H1 (cell line): ENCODE measurements at regions not wholly inside any gene's neighbourhood (a gene's known extent, or its start where the extent isn't known, plus 50 kb on each side); places are given as distances from the start of the nearest gene placed in this dataset.

Experiments
- CTCF ChIA-PET: fragments of 300-600 bp; sonication (Branson Sonifier 250); formaldehyde crosslinking; loops from one replicate; lab custom pipeline; 2021; ENCODE audit not compliant: partially characterized antibody; lab: Charles Lee
- POLR2A ChIA-PET: fragments of 300-600 bp; sonication (Branson Sonifier 250); formaldehyde crosslinking; loops from one replicate; lab custom pipeline; 2021; ENCODE audit warnings: inconsistent platforms; ENCODE audit not compliant: partially characterized antibody; lab: Charles Lee
- DNase-seq, 2 experiments: peaks; one replicate each; pipeline versions ENCODE4 v3.0.0 to v3.0.0-alpha.2; 2010 to 2022; ENCODE audit warnings: low spot score in 2 of 2, low read depth in 1 of 2, mixed read lengths in 1 of 2
- FAIRE-seq: peaks from 2 replicates; lab custom pipeline; 2011; peaks lifted over from hg19 to GRCh38; lab: Jason Lieb, UNC
- H2AFZ ChIP-seq: 2 replicates; pipeline ENCODE4 v1.8.1; 2012; ENCODE audit warnings: low read length, inconsistent platforms
- H2AK5ac ChIP-seq: 2 replicates; pipeline ENCODE4 v1.6.1; 2013; ENCODE audit warnings: low read depth, low read length
- H2BK120ac ChIP-seq: replicated peaks from 2 replicates; pipeline ENCODE3; 2013; ENCODE audit warnings: low read depth, low read length, inconsistent platforms
- H2BK12ac ChIP-seq: 2 replicates; pipeline ENCODE4 v1.6.1; 2013; ENCODE audit warnings: low read depth, low read length
- H2BK15ac ChIP-seq: 2 replicates; pipeline ENCODE4 v1.6.1; 2013; ENCODE audit warnings: low read length
- H2BK20ac ChIP-seq: 2 replicates; pipeline ENCODE4 v1.6.1; 2013; ENCODE audit warnings: low read length
- H2BK5ac ChIP-seq: 2 replicates; pipeline ENCODE4 v1.6.1; 2013; ENCODE audit warnings: low read depth, low read length
- H3K14ac ChIP-seq: 2 replicates; pipeline ENCODE4 v1.6.1; 2013; ENCODE audit warnings: inconsistent platforms; ENCODE audit not compliant: insufficient read length
- H3K18ac ChIP-seq: 2 replicates; pipeline ENCODE4 v1.6.1; 2013; ENCODE audit warnings: low read length; ENCODE audit errors: extremely low read depth
- H3K23ac ChIP-seq: 2 replicates; pipeline ENCODE4 v1.6.1; 2013; ENCODE audit warnings: inconsistent platforms; ENCODE audit not compliant: insufficient read length
- H3K23me2 ChIP-seq: 2 replicates; pipeline ENCODE4 v1.6.1; 2013; ENCODE audit warnings: low read depth, low read length
- H3K27ac ChIP-seq: 2 replicates; pipeline ENCODE4 v1.6.1; 2011; ENCODE audit warnings: low read depth, low read length, inconsistent platforms
- H3K27me3 ChIP-seq, 4 experiments: replicated peaks in 1 of 4; 1 replicate in 1 of 4; 2 replicates in 3 of 4; pipeline versions ENCODE4 v1.6.1 to v1.8.1; 2011 to 2013; ENCODE audit warnings: low read length in 3 of 4, mild to moderate bottlenecking in 3 of 4, inconsistent platforms in 2 of 4, mixed read lengths in 2 of 4, moderate library complexity in 1 of 4; ENCODE audit not compliant: control insufficient read depth in 3 of 4, insufficient read depth in 3 of 4; ENCODE audit errors: extremely low read depth in 1 of 4
- H3K36me3 ChIP-seq, 4 experiments: 2 replicates each; pipeline versions ENCODE4 v1.6.1 to v1.8.1; 2011 to 2013; ENCODE audit warnings: mild to moderate bottlenecking in 4 of 4, low read length in 3 of 4, moderate library complexity in 2 of 4, control low read depth in 1 of 4, inconsistent platforms in 1 of 4; ENCODE audit not compliant: insufficient read depth in 4 of 4, control insufficient read depth in 2 of 4
- H3K4ac ChIP-seq: replicated peaks from 2 replicates; pipeline ENCODE3; 2013; ENCODE audit warnings: low read length, low read depth, mixed read lengths, inconsistent platforms; ENCODE audit not compliant: insufficient read length
- H3K4me1 ChIP-seq, 4 experiments: replicated peaks in 1 of 4; 1 replicate in 1 of 4; 2 replicates in 3 of 4; pipeline versions ENCODE4 v1.6.1 to v1.8.1; 2011 to 2013; ENCODE audit warnings: low read length in 3 of 4, inconsistent platforms in 2 of 4, mixed read lengths in 1 of 4; ENCODE audit not compliant: insufficient read depth in 4 of 4, control insufficient read depth in 3 of 4
- H3K4me2 ChIP-seq, 2 experiments: 2 replicates each; pipeline versions ENCODE4 v1.6.1 to v1.8.1; 2011 to 2013; ENCODE audit warnings: low read depth in 2 of 2, low read length in 2 of 2, control low read depth in 1 of 2, inconsistent platforms in 1 of 2, mild to moderate bottlenecking in 1 of 2; ENCODE audit not compliant: insufficient read depth in 1 of 2
- H3K4me3 ChIP-seq, 4 experiments: fragments of 200-600, 300-600 bp in 1 of 4; sonication (generic), shearing (Covaris generic), sonication (Bioruptor Twin) in 1 of 4; 2 replicates each; pipeline versions ENCODE4 v1.5.1 to v1.8.1; 2011 to 2016; ENCODE audit warnings: low read length in 4 of 4, low read depth in 3 of 4, control low read depth in 2 of 4, inconsistent platforms in 2 of 4, mild to moderate bottlenecking in 2 of 4, mixed read lengths in 1 of 4, moderate library complexity in 1 of 4; ENCODE audit not compliant: insufficient read depth in 2 of 4; ENCODE audit errors: extremely low read depth in 1 of 4
- H3K56ac ChIP-seq: replicated peaks from 2 replicates; pipeline ENCODE3; 2013; ENCODE audit warnings: low read depth, mild to moderate bottlenecking, mixed read lengths, low read length, inconsistent platforms; ENCODE audit not compliant: insufficient read length
- H3K79me1 ChIP-seq: 2 replicates; pipeline ENCODE4 v1.6.1; 2013; ENCODE audit warnings: low read depth, low read length, control low read depth
- H3K79me2 ChIP-seq, 2 experiments: 2 replicates each; pipeline versions ENCODE4 v1.6.1 to v1.8.1; 2012 to 2013; ENCODE audit warnings: low read length in 2 of 2, mild to moderate bottlenecking in 2 of 2, inconsistent platforms in 1 of 2; ENCODE audit not compliant: insufficient read depth in 2 of 2, control insufficient read depth in 1 of 2
- H3K9ac ChIP-seq, 4 experiments: replicated peaks in 1 of 4; 1 replicate in 1 of 4; 2 replicates in 3 of 4; pipeline versions ENCODE4 v1.6.1 to v1.8.1; 2011 to 2013; ENCODE audit warnings: low read depth in 3 of 4, low read length in 3 of 4, control low read depth in 2 of 4, mild to moderate bottlenecking in 2 of 4, moderate library complexity in 2 of 4, inconsistent platforms in 1 of 4; ENCODE audit errors: extremely low read depth in 1 of 4
- H3K9me3 ChIP-seq, 2 experiments: 2 replicates each; pipeline versions ENCODE4 v1.6.1 to v1.8.1; 2012 to 2013; ENCODE audit warnings: mild to moderate bottlenecking in 2 of 2, moderate library complexity in 2 of 2, control low read depth in 1 of 2, inconsistent platforms in 1 of 2, low read depth in 1 of 2, low read length in 1 of 2, mixed read lengths in 1 of 2; ENCODE audit not compliant: insufficient read depth in 2 of 2
- H4K20me1 ChIP-seq, 2 experiments: replicated peaks in 1 of 2; 2 replicates each; pipeline versions ENCODE3 to v1.8.1; 2011 to 2013; ENCODE audit warnings: inconsistent platforms in 2 of 2, low read length in 2 of 2, mild to moderate bottlenecking in 1 of 2; ENCODE audit not compliant: insufficient read depth in 2 of 2, control insufficient read depth in 1 of 2
- H4K5ac ChIP-seq: 2 replicates; pipeline ENCODE4 v1.6.1; 2013; ENCODE audit warnings: low read length, low read depth, mixed read lengths, inconsistent platforms; ENCODE audit not compliant: insufficient read length
- H4K8ac ChIP-seq: 2 replicates; pipeline ENCODE4 v1.8.0; 2013; ENCODE audit warnings: mild to moderate bottlenecking, moderate library complexity, low read length, inconsistent platforms; ENCODE audit not compliant: insufficient read depth; ENCODE audit errors: extremely low read depth
- H4K91ac ChIP-seq: replicated peaks from 2 replicates; pipeline ENCODE3; 2013; ENCODE audit warnings: low read length, mixed read lengths, inconsistent platforms; ENCODE audit not compliant: insufficient read length
- ATF3 ChIP-seq: IDR thresholded peaks from 2 replicates; pipeline ENCODE4 v1.6.1; 2011; ENCODE audit warnings: low read depth, mild to moderate bottlenecking, low read length; ENCODE audit not compliant: insufficient read depth
- BRCA1 ChIP-seq: IDR thresholded peaks from 2 replicates; pipeline ENCODE4 v1.6.1; 2012; ENCODE audit warnings: low read depth, low read length, improper control_type of control experiment
- CBX5 ChIP-seq: fragments of 300-800, 300-1000 bp; sonication (generic); IDR thresholded peaks from 2 replicates; pipeline ENCODE4 v1.7.1; 2016; ENCODE audit warnings: antibody characterized with exemption, low read length, low read depth
- CHD2 ChIP-seq: IDR thresholded peaks from 2 replicates; pipeline ENCODE4 v1.6.1; 2012; ENCODE audit warnings: low read length, improper control_type of control experiment
- E2F6 ChIP-seq: IDR thresholded peaks from 2 replicates; pipeline ENCODE4 v1.6.1; 2012; ENCODE audit warnings: inconsistent platforms
- POLR2A ChIP-seq, 2 experiments: IDR thresholded peaks; 1 replicate in 1 of 2; 2 replicates in 1 of 2; pipeline ENCODE4 v1.6.1; 2011; ENCODE audit warnings: low read depth in 2 of 2, low read length in 2 of 2, mild to moderate bottlenecking in 2 of 2; ENCODE audit errors: control extremely low read depth in 1 of 2
- RAD21 ChIP-seq, 2 experiments: IDR thresholded peaks in 1 of 2; conservative IDR thresholded peaks in 1 of 2; 2 replicates each; pipeline ENCODE4 v1.6.1; 2011; ENCODE audit warnings: low read depth in 2 of 2, low read length in 2 of 2, improper control_type of control experiment in 1 of 2, inconsistent platforms in 1 of 2, mild to moderate bottlenecking in 1 of 2, moderate library complexity in 1 of 2
- SP2 ChIP-seq: IDR thresholded peaks from 2 replicates; pipeline ENCODE4 v1.6.1; 2012; ENCODE audit warnings: mild to moderate bottlenecking, low read length, inconsistent platforms
- YY1 ChIP-seq: IDR thresholded peaks from 2 replicates; pipeline ENCODE4 v1.6.1; 2011; ENCODE audit warnings: low read depth, mild to moderate bottlenecking, low read length
- WGBS, 2 experiments: shearing (Covaris generic) in 1 of 2; methylation state at CpG; one replicate each; pipeline versions ENCODE4 v1.1.6 to v1.1.7; 2013 to 2015; ENCODE audit warnings: low lambda C conversion rate in 2 of 2, mixed read lengths in 2 of 2, inconsistent platforms in 1 of 2, low coverage in 1 of 2, missing lambda C conversion rate in 1 of 2; ENCODE audit not compliant: insufficient replicate concordance in 2 of 2, insufficient coverage in 1 of 2, insufficient read length in 1 of 2; ENCODE audit errors: extremely low coverage in 1 of 2, missing lambda C conversion rate in 1 of 2; 5-methylcytosine and 5-hydroxymethylcytosine counted together

GRCh38 chr2:234271338-234271737, 220.8 kb downstream of the SPP2 start:
- Histone ChIP-seq H3K9ac (no peak overlapping the region), H2AK5ac (no peak overlapping the region), H3K36me3 (no peaks in the 10 kb centered on the region), H4K91ac (no peak overlapping the region), H3K79me1 (no peaks in the 10 kb centered on the region), H3K79me2 (no peaks in the 10 kb centered on the region), H3K23ac (no peak overlapping the region), H4K8ac (no peak overlapping the region), H3K4ac (no peak overlapping the region), H2BK15ac (no peak overlapping the region), H3K27ac (no peak overlapping the region), H3K4me1 (no peaks in the 10 kb centered on the region), H2BK20ac (no peak overlapping the region), H3K9me3 (no peaks in the 10 kb centered on the region), H3K4me2 (no peak overlapping the region), H4K20me1 (no peaks in the 10 kb centered on the region), H3K18ac (no peak overlapping the region), H4K5ac (no peak overlapping the region), H3K23me2 (no peaks in the 10 kb centered on the region), H3K4me3 (no peak overlapping the region), H3K56ac (no peak overlapping the region), H2BK120ac (no peak overlapping the region), H2BK12ac (no peak overlapping the region), H2AFZ (no peak overlapping the region), H2BK5ac (no peak overlapping the region), H3K27me3 (no peaks in the 10 kb centered on the region), H3K14ac (no peak overlapping the region)
- POLR2A ChIA-PET = interaction anchor here (0.9 kb wide), 1 partner anchor 9 kb away, joined by 3 read pairs; no protein-coding TSS in a partner anchor
- TF ChIP-seq SP2 = no peak
- TF ChIP-seq CBX5 = no peak
- TF ChIP-seq ATF3 = no peak
- TF ChIP-seq BRCA1 = no peak
- TF ChIP-seq E2F6 = no peak
- no peak for TF ChIP-seq CHD2
- no peak for TF ChIP-seq POLR2A (IDR thresholded peaks at IDR 0.05; ENCODE audit: control extremely low read depth in 1 of 2, low read depth in 2 of 2, low read length in 2 of 2)
- no peak for TF ChIP-seq YY1
- no peak for TF ChIP-seq RAD21 (IDR thresholded peaks at IDR 0.05 in 1 of 2, conservative IDR thresholded peaks at IDR 0.05 in 1 of 2; ENCODE audit: low read depth in 2 of 2, low read length in 2 of 2)
- DNase-seq (no peak), FAIRE-seq (no peak)
- CTCF ChIA-PET = interaction anchor here (0.6 to 1.3 kb wide), 4 partner anchors 18 to 238 kb away, joined by 3 to 4 read pairs (median 4); no protein-coding TSS in a partner anchor
- 74% methylated on average over 4 of the region's 4 CpGs; no CpG with 5 or more reads in 1 of the 2 experiments for WGBS, 2 experiments
